Embryonic facial prominence (tissue), 1 donor: ENCODE measurements at regions not wholly inside any gene's neighbourhood (a gene's known extent, or its start where the extent isn't known, plus 50 kb on each side); places are given as distances from the start of the nearest gene placed in this dataset.
"Not testable (repeated sequence)": the region's sequence is repeated elsewhere in the genome, so short reads cannot be mapped to it uniquely, and the experiment has no call there.

ENCODE experiments used
- DNase-seq: peaks from one replicate; pipeline ENCODE4 v3.0.0-alpha.2; 2016; ENCODE audit errors: extremely low spot score

GRCh38 chr6:144359783-144360182, 74.6 kb downstream of the UTRN start:
- DNase-seq = no peak

- no peak for DNase-seq
These were observed 75.3 kb downstream of the UTRN start for GRCh38 chr6:144360401-144360800.

- DNase-seq = no peak
These were observed 75.9 kb downstream of the UTRN start for GRCh38 chr6:144361016-144361415.

GRCh38 chr6:144362042-144363018, 77.2 kb downstream of the UTRN start:
- DNase-seq = no peak

GRCh38 chr6:144364208-144364720, 79.1 kb downstream of the UTRN start:
- no peak for DNase-seq

- DNase-seq = no peak
These were observed 79.6 kb downstream of the UTRN start for GRCh38 chr6:144364782-144365181.

GRCh38 chr6:144365271-144365670, 80.1 kb downstream of the UTRN start:
- no peak for DNase-seq

- not testable (repeated sequence) for DNase-seq
These were observed 84.6 kb downstream of the UTRN start for GRCh38 chr6:144369696-144370095.

- DNase-seq = no peak
These were observed 87.0 kb downstream of the UTRN start for GRCh38 chr6:144372116-144372515.

GRCh38 chr6:144372611-144373594, 87.8 kb downstream of the UTRN start:
- no peak for DNase-seq

GRCh38 chr6:144374525-144374924, 89.4 kb downstream of the UTRN start:
- DNase-seq = not testable (repeated sequence)

- DNase-seq = no peak
These were observed 92.6 kb downstream of the UTRN start for GRCh38 chr6:144377586-144378210.

- DNase-seq = no peak
These were observed 93.3 kb downstream of the UTRN start for GRCh38 chr6:144378437-144378836.

- no peak for DNase-seq
These were observed 94.2 kb downstream of the UTRN start for GRCh38 chr6:144379356-144379755.

- DNase-seq = not testable (repeated sequence)
These were observed 96.4 kb downstream of the UTRN start for GRCh38 chr6:144381499-144381898.

- no peak for DNase-seq
These were observed 98.2 kb downstream of the UTRN start for GRCh38 chr6:144383336-144383735.

- DNase-seq = no peak
These were observed 99.3 kb downstream of the UTRN start for GRCh38 chr6:144384427-144384826.

GRCh38 chr6:144389474-144389873, 104.3 kb downstream of the UTRN start:
- DNase-seq = not testable (repeated sequence)

- no peak for DNase-seq
These were observed 105.1 kb downstream of the UTRN start for GRCh38 chr6:144390202-144390601.

GRCh38 chr6:144390886-144391285, 105.8 kb downstream of the UTRN start:
- no peak for DNase-seq

- DNase-seq = no peak
These were observed 107.4 kb downstream of the UTRN start for GRCh38 chr6:144392536-144392935.

- no peak for DNase-seq
These were observed 109.1 kb downstream of the UTRN start for GRCh38 chr6:144394210-144394609.
